ELF-1 (cell line): ENCODE measurements at regions not wholly inside any gene's neighbourhood (a gene's known extent, or its start where the extent isn't known, plus 50 kb on each side); places are given as distances from the start of the nearest gene placed in this dataset.
"Not testable (repeated sequence)": the region's sequence is repeated elsewhere in the genome, so short reads cannot be mapped to it uniquely, and the experiment has no call there.

Experiments
- DNase-seq: peaks from one replicate; pipeline ENCODE4 v3.0.0-alpha.2; 2016; ENCODE audit warnings: low read depth, low spot score

DNA sequence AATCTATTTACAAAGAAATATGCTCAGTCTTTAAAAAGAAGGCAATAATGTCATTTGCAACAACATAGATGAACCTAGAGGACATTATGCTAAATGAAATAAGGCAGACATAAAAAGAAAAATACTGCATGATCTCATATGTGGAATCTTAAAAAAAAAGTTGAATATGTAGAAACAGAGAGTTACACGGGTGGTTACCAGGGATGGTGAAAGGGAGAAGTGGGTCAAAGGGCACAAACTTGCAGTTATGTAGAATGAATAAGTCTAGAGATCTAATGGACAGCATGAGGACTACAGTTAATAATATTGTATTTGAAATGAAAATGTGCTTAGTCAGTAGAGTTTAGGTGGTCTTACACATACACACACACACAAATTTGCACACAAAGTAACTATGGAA lies 88.2 kb upstream of the CCDC71L start:
- no peak for DNase-seq

DNA sequence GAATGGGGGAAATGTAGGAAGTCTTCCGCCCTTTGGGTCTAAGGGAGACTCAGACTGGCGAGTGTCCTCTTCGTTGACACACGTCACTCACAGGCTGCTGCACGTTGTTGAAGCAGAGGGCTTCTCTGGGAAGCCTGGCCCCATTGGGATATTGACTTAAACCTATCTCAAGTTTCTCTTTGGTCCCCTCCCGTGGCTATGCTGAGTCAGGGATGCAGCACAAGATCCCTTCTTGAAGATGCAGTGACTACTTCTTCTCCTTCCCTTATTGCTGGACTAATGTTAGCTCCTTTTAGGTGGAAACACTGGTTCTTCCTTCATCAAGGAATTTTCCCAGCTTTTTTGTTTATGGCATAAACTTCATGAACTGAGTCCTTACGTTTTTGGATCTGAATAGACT lies 89.8 kb upstream of the CCDC71L start:
- DNase-seq: no peak

DNA sequence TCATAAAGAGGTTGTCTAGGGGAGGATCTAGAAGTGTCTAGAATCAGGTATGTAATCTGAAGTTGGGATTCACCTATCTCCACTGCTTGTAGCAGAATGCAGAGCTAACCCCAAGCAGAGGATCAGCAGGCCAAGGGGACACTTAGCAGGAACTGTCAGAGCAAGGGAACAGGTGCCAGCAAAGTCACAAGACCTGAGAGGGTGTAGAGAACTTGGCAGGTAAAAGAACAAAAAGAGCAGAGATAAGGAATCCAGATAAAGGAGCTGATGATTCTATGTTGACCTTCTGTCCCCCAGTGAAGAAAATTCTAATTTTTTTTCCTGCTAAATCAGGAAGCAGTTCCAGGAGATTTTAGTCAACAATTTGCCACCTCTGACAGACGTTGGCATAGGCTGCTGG lies 91.4 kb upstream of the CCDC71L start:
- no peak for DNase-seq

DNA sequence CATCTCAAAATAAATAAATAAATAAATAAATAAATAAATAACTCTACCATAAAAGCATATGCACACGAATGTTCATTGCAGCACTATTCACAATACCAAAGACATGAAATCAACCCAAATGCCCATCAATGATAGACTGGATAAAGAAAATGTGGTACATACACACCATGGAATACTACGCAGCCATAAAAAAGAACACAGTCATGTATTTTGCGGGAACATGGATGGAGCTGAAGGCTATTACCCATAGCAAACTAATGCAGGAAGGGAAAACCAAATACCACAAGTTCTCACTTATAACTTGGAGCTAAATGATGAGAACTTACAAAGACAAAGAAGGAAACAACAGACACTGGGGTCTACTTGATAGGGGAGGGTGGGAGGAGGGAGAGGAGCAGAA lies 94.1 kb upstream of the CCDC71L start:
- not testable (repeated sequence) for DNase-seq

DNA sequence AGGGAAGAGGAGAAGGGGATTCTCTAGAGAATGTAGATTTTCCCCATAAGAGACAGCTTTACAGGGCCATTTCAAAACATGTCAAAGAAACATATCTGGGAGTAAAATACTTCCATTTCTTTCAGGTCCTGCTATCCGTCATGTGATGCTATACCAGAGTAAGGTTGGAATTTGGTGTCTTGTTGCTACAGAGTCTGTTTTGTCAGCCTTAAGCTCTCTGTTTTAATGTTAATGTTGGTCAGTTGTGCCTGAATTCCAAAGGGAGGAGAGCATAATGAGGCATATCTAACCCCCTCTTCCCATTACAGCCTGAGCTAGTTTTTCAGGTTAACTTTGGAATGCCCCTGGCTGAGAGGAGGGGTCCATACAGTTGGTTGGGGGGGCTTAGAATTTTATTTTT lies 94.7 kb upstream of the CCDC71L start:
- DNase-seq: peak; percentile 32

DNA sequence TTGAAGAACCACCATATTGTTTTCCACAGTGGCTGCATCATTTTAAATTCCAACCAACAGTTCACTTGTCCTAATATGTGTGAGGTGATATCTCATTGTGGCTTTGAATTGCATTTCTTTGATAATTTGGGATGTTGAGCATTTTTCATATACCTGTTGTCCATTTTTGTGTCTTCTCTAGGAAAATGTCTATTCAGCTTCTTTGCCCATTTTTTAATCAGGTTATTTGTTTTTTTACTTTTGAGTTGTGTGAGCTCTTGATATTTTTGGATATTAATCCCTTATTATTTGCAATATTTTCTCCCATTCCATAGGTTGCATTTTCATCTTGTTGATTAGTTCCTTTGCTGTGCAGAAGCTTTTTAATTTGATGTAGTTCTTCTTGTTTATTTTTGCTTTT lies 95.1 kb upstream of the CCDC71L start:
- no peak for DNase-seq

DNA sequence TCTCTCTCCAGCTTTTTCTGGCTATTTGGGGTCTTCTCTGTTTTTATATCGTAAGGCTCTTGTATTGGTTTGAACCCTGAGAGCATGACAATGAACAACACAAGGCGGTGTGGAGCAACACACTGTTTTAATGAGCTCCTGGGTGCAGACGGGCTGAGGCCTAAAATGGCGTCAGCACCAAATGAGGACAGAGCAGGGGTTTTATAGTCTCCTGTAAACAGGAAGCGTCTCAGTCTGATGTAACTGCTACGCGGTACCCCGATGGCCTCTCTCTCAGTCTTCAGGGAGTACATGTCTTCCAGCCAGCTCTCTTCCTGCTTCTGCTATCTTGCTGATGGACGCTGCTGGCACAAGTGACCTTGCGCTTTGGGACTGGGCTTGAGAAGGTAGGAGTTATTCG lies 95.9 kb upstream of the CCDC71L start:
- no peak for DNase-seq

DNA sequence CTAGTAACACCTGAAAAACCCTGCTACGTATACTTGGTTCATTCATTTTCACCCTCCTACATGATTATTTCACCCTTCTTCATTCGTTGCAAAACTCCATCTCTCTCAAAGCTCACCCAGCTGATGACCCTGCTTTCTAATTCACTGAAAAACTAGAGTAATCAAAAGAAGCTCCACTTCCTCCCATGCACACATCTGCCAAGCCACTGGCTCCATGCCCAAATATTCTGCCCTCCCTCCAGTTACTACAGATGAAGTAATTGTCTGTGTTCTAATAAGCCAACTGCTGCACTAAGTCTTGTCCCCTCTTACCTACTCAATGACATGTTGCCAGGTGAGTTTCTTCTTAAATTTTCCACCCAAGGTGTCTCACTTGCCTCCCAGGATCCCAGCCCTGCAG lies 96.9 kb upstream of the CCDC71L start:
- no peak for DNase-seq

DNA sequence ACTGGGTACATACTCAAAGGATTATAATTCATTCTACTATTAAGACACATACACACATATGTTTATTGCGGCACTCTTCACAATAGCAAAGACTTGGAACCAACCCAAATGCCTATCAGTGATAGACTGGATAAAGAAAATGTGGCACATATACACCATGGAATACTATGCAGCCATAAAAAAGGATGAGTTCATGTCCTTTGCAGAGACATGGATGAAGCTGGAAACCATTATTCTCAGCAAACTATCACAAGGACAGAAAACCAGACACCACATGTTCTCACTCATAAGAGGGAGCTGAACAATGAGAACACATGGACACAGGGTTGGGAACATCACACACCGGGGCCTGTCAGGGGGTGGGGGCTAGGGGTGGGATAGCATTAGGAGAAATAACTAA lies 101.9 kb upstream of the CCDC71L start:
- DNase-seq: not testable (repeated sequence)

DNA sequence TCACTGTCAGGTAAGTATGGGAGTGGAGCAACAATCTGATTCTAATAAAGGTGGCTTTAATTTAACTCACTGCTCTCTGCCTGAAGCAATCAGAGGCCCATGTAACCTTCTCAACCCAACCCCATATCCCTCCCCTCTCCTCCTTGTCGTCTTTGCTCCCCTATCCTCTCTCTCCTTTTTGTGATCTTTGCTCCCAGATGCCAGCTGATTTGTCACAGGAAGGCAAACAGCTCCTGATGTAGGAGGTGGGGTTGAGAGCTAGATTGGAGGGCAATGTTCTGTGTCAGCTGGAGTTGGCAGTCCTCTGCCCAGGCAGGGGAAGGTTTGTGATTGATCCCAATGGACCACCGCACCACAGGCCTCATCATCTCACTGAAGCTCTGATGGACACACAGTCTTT lies 101.4 kb upstream of the PIK3CG start:
- no peak for DNase-seq

DNA sequence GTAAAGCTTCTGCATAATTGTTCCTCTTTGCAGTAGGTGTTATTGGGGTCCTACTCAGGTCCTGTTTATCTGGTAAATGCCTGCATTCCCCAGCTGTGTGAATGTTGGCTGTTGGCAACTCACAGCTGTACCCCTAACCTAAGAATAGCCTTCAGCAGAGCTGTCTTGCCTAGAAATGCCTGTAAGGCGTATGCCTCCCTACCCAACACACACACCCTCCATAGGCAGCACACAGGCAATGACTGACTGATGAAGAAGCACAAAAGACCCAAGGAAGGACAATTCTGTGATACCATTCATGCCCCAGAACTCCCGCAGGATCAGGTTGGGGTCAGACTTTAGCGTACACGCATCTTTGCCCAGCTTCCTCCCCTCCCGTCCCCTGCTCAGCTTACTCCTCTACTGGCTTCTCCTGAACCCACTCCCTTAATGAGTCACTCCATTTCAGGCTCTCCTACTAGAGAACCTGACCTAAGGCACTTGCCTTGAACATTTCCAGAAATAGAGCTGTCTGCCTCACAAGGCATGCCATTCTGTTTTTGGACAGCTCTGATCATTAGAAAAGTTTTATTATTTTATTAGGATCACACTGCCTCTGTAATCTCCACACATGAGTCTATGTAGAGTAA lies 99.2 kb upstream of the PIK3CG start:
- DNase-seq: no peak

DNA sequence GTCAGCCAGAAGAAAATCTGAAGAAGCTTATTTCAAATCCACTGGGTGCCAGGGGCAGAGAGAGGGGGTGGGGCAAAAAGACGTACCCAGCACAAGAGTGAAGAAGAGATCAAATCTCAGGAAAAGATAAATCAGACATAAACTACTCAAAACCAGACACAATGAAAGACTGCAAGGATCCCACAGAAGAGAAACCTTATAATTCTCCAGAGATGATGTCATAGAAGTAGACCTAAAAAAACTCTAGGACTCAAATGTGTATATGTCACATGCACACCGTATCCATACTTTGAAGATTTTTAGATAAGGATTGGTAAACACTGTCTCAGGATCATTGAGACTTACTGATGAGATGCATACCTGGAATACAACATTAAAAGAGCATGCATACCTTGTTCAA lies 98.5 kb upstream of the PIK3CG start:
- DNase-seq: no peak

DNA sequence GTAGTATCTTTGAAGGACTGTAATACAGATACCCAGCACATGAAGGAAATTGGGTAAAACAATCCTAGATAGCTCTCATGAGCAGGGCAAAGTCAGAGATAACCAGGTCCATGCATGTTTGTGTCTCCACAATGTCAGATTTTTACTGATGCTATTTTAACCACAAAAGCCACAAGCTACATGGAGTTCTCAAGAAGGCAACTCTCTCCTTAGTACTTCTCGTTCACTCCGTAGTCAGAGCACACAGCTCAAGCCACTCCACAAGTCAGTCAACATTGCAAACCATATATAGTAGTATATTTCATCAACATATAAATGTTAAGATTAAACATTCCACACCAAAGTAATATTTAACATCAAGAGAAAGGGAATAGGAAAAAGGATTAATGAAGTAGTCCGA lies 98.0 kb upstream of the PIK3CG start:
- no peak for DNase-seq

DNA sequence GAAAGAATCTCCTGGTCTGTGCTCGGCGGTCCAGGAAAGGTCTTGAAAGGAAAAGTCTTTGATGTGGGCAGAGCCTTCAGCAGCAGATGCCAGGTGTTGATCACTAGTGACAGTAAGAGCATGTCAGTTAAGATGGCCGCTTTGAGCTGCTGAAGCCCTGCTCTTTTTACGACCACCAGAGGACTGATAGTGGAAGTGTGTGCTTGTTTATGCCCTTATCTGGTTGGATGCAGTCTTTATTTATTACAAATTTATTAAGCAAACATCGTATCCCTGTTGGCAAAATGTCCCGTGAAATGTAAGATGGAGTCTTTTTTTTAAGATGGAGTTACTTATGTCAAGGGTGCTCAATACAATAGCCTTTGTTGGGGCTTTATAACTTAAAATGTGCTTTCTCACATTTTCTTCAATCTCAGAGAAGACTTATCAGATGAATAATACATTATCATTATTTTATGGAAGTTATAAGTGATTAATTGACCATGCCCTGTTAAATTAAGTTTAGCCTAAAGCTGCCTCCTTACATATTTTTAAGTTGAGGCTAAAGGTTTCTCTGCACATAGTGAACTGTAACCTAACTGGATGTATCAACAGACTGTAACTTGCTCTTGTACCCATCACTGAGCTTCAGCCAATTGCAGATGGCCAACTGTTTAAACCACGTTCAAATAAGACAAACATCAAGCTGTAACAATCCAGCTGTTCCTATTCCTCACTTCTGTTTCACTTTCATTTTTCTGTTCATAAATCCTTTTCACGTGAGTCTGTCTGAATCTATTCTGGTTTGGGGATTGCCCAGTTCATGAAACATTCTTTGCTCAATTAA lies 97.4 kb upstream of the PIK3CG start:
- no peak for DNase-seq

DNA sequence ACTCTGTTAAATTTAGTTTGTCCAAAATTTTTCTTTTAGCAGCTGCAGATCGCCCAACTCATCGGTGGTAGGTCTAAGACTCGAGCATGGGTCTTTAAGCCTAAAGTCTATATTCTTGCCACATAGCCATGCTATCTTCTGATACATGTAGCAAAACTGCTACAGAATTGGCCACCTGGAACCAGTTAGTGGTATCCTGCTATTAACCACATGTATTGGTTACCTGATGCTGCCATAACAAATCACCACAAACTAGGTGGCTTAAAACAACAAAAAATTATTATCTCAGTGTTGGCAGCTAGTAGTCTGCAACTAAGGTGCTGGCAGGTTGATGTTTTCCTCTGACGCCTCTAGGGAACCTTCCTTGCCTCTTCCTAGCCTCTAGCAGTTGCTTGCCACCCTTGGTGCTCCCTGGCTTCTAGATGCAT lies 96.7 kb upstream of the PIK3CG start:
- no peak for DNase-seq

DNA sequence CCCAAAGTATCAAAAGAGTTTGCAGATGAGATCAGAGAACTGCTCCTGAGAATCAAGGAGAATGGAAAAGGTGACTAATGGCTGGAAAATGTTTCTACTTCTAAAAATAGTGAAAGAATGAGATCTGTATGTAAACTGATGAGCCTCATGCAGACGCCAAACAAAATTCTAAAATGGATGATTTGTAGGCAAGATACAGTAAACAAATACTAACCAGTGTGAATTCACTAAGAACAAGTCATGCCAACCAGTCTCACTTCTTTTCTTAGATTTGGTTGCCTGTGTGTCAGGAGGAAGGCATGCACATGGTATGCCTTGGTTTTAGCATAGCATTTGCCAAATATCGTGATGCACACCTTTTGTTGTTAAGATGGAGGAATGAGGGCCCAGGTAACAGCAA lies 94.9 kb upstream of the PIK3CG start:
- no peak for DNase-seq

DNA sequence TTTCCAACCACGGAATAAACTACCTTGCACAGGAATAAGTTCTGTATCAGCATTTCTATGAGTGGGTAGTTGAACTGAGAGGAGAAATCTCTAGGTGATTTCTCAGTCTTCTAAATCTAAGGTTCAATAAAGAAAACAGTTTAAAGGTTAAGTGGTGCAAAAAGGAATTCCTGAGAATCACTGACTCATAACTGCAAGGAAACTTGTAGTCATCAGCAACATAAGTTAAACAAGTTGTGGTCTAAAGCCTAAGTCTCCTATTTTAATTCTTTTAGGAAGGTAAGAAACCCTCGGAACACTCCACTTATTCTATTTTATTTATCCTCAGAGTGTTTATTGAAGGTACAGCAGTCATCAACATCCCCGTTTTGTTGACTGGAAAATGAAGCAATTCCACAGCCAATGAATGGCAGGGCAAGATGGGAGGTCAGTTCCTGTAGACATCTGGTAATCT lies 92.4 kb upstream of the PIK3CG start:
- no peak for DNase-seq

DNA sequence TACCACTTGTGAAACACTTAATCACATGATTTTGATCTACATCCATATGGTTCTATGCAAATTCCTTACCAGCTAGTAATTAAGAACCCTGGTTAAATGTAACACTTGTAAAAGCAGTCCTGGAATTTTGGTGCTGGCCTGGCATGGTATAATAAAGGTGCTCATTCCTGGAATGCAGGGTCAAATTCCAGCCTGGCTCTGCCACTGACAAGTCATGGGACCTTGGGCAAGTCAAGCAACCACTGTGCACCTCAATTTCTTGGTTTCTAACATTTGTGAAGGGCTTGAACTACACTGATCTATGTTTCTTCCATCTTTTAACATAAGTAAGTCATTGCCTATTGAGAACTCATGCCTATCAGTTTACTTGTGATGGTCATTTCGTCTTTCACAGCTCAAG lies 91.9 kb upstream of the PIK3CG start:
- peak; percentile 29 for DNase-seq

DNA sequence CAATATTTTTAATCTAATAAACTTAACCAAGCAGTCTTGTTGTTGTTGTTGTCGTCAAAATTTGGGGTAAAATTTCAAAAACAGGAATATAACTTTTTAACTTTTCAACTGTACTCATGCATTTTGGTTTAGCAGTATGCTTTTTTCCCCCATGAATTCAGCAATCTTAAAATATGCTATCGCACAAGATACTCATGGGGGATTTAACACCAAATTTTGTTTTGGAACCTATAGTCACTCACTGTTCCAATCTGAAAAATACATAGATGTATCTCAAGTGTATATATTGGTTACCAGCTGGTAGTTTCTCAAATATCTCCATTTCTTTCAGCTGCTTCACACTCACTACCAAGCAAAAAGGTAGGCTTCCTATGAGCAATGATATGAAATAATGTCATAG lies 91.4 kb upstream of the PIK3CG start:
- no peak for DNase-seq

DNA sequence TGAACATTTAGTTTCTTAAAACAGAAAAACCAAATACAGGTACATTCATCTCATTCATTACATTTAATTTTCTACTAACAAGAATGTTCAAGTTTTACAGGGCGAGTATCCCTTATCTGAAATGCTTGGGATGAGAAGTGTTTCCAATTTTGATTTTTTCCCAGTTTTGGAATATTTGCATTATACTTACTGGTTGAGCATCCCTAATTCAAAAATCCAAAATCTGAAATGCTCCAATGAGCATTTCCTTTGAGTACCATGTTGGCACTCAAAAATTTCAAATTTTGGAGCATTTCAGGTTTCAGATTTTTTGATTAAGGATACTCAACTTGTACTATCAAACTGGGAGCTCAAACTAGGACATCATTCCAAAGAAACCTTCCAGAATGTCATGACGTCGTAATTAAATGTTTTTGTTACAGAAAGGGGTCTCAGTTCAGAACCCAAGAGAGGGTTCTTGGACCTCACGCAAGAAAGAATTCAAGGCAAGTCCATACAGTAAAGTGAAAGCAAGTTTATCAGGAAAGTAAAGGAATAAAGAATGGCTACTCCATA lies 90.8 kb upstream of the PIK3CG start:
- DNase-seq: no peak

DNA sequence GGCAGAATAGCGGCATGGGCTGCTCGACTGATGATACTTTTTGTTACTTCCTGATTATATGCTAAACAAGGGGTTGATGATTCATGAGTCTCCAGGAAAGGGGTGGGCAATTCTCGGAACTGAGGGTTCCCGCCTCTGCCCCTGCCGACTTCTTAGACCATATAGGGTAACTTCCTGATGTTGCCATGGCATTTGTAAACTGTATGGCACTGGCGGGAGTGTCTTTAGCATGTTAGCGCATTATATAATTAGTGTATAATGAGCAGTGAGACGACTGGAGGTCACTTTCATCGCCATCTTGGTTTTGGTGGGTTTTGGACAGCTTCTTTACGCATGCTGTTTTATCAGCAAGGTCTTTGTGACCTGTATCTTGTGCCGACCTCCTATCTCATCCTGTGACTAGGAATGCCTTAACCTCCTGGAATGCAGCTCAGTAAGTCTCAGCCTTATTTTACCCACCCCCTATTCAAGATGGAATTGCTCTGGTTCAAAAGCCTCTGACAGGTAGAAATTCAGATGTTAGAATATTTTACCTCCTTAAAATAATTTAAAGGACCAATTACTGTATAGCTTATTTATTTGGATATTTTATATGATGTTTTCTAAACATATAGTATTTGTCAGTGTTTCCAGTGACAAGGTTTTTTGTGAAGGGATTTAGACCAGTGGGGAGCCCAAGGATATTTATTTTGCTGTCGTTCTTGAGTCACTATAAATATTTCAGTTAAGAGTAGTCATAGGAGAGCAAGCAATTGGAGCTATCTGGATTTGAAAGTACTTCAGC lies 90.1 kb upstream of the PIK3CG start:
- DNase-seq: peak; percentile 51

DNA sequence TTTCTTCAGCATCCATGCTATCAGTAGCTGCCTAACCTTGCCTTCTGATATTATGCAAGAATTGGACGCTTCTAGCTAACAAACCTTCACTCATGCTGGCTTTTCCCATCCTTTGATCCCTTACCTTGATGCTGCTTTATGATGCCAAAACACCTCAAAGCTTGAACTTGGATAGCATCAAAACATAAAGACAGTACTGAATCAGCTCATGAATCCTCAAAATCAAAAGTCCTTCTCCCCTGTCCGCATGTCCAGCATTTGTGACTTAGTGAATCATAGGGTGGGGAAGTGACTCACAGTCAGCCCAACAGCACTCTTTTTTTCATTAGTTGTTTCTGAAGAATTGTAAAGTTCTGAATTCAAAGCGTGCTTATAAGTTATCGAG lies 89.5 kb upstream of the PIK3CG start:
- DNase-seq: no peak
